Panc1 (cell line): ENCODE measurements at regions not wholly inside any gene's neighbourhood (a gene's known extent, or its start where the extent isn't known, plus 50 kb on each side); places are given as distances from the start of the nearest gene placed in this dataset.

Experiments used
- CTCF ChIP-seq: fragments of 450-650 bp; IDR thresholded peaks from 2 replicates; pipeline ENCODE4 v1.5.1; 2017; ENCODE audit warnings: mild to moderate bottlenecking
- POLR2AphosphoS5 ChIP-seq: IDR thresholded peaks from 2 replicates; pipeline ENCODE4 v1.6.1; 2012; ENCODE audit warnings: mild to moderate bottlenecking, low read depth, low read length, moderate library complexity

DNA sequence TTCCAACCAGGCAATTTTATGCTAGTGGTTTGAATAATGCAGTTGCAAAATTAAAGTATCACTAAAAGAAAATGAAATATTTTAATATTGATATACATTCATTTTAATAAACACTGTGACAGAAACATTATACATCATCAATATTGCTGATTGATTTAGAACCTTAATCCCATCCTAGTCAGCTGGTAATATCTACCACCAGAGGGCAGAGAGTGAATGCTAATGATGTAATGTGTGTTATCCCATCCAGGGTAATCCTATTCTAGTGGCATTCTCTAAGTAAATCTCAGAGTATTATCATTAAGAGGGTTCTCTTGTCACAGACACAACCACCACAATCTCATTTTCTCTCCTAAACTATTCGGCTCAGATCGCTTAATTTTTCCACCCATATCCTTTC is 477.4 kb downstream of the CPS1 start:
- peak; percentile 39; the same call in 1 of the 2 replicates for TF ChIP-seq CTCF
- TF ChIP-seq POLR2AphosphoS5 = no peak
